Activated naive CD4-positive, alpha-beta T cell treated with anti-CD3 and anti-CD28 coated beads, Interleukin-2, amount 50 U/mL, for 24 hours (primary cell): ENCODE measurements at regions not wholly inside any gene's neighbourhood (a gene's known extent, or its start where the extent isn't known, plus 50 kb on each side); places are given as distances from the start of the nearest gene placed in this dataset.

ENCODE experiments used
- H3K27ac Mint-ChIP-seq: one replicate; pipeline ENCODE4 v1.8.0; 2021; ENCODE audit warnings: mild to moderate bottlenecking, mixed read lengths
- H3K27me3 Mint-ChIP-seq: one replicate; pipeline ENCODE4 v1.8.0; 2021; ENCODE audit warnings: mixed read lengths
- H3K36me3 Mint-ChIP-seq: one replicate; pipeline ENCODE4 v1.8.0; 2021; ENCODE audit warnings: mixed read lengths
- H3K4me1 Mint-ChIP-seq: one replicate; pipeline ENCODE4 v1.8.0; 2021; ENCODE audit warnings: mixed read lengths
- H3K4me3 Mint-ChIP-seq: one replicate; pipeline ENCODE4 v1.8.0; 2021; ENCODE audit warnings: mild to moderate bottlenecking, mixed read lengths
- H3K9me3 Mint-ChIP-seq: one replicate; pipeline ENCODE4 v1.8.0; 2021; ENCODE audit warnings: mixed read lengths

DNA sequence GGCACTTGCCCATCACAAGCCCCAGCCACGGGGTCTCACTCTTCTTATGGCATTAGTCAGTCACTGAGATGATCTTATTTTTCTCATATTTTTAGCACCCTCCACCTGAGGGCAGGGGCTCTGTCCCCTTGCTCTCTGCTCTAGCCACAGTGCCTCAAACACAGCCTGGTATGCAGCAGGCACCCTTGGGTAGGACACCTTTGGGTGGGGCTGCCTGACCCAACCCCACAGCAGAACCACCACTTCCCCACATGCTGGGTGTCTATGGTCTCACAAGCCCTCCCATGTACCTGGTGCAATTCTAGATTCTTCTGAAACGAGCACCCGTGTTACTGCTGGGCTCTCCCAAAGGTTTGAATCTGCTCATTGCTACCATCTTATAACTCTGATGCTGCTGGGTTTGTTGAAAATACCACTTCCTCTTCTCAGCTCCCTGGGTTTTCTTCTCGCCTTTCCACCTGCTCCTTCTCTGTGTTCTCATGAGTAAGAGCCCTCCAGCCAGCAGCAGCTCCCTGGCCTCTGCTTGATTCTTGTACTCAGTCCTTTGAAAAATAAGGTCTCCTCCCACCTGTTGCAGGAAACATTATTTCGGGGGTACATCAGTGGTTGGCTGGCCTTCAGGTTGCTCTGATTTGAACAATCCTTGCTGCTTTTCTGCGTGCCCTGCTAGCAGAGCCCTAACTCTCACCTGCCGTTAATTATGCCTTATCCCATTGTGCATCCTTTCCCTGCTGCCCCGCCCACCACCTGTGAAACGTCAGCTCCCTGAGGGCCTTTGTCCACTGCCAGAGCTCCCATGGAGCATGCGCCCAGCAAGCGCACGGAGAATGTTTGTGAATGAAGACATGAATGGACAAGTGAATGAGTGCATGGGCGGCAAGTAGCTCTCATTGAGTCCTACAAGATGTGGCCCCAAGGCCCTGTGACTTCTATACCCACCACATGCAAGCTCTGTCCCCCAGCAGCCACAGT is 1181.6 kb downstream of the TBC1D22A start:
- Mint-ChIP-seq H3K27ac (no peak overlapping the region), H3K4me3 (no peak overlapping the region), H3K36me3 (no peaks in the 10 kb centered on the region), H3K9me3 (no peaks in the 10 kb centered on the region), H3K4me1 (peaks cover 6% of the 10 kb centered on the region), H3K27me3 (peaks cover 5% of the 10 kb centered on the region)

DNA sequence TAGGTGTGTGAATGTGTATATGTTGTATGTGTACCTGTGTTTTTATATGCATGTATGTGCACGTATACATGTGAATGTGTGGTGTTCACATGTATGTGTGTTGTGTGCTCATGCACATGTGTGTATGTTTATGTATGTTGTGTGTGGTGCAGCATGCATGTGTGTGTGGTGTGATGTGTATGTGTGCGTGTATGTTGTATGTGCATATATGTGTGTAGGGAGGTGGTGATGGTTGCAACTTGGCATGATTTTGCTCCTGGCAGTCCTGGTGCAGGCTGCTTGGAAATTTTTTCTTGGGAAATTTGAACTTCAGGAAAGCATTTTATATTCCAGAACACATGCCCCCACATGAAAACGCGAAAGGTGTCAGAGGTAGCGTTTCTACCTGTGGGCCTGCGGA is 1177.8 kb downstream of the TBC1D22A start:
- Mint-ChIP-seq H3K4me3 (no peak overlapping the region), H3K36me3 (no peaks in the 10 kb centered on the region), H3K4me1 (peaks cover 6% of the 10 kb centered on the region), H3K27ac (no peak overlapping the region), H3K9me3 (peaks cover 13% of the 10 kb centered on the region), H3K27me3 (peaks cover 1% of the 10 kb centered on the region)

DNA sequence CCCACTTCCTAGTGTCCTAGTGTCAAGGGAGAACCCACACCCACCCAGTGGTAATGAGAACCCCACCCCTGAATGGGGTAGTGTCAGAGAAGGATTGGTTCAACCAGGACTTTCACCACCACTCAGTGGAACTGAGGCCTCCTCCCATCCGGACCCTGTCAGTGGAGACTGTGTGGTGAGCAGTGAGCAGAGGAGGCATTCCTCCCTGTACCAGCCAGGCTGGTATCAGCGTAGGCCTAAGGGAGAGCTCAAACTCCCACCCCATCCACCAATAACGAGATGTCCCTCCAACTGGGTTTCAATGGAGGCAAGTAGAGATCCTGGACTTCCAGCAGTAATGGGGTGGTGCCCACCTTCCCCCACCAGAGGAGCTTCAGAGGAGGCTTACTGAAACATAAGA is 1171.4 kb downstream of the TBC1D22A start:
- H3K27me3 Mint-ChIP-seq = peaks cover 1% of the 10 kb centered on the region
- H3K27ac Mint-ChIP-seq = no peak overlapping the region
- no peaks in the 10 kb centered on the region for H3K36me3 Mint-ChIP-seq
- H3K4me1 Mint-ChIP-seq = no peaks in the 10 kb centered on the region
- H3K4me3 Mint-ChIP-seq = no peak overlapping the region
- H3K9me3 Mint-ChIP-seq = peaks cover 14% of the 10 kb centered on the region

- Mint-ChIP-seq H3K9me3 (peaks cover 14% of the 10 kb centered on the region), H3K27me3 (peaks cover 1% of the 10 kb centered on the region), H3K36me3 (no peaks in the 10 kb centered on the region), H3K27ac (no peak overlapping the region), H3K4me3 (no peak overlapping the region), H3K4me1 (no peaks in the 10 kb centered on the region)
Measured at GRCh38 chr22:47933226-47933625, 1170.8 kb downstream of the TBC1D22A start.

DNA sequence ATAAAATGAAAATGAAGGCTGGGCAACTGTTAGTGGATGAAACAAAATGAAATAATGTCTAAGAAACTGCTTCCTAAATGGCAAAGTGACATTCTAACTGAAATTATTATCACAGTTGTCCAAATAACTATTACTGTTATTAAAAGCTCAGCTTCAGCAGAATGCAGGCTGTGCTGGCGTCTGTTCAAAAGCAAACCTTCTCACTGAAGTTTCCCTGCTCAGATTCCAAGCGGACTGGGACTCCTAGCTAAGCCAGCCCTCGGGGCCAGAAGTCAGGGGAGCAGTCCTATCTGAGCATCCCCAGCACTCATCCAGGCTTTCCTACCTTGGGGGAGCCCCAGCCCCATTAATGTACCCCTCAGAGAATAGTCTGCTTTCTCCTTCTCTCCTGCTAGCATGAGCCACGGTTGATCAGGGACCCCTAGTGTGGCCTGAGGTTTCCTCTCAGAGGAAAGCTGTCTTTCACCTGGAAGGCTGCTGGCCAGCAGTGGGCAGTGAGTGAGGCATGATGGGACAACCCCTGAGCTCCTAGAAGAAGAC is 1167.3 kb downstream of the TBC1D22A start:
- Mint-ChIP-seq H3K4me3 (no peak overlapping the region), H3K36me3 (no peaks in the 10 kb centered on the region), H3K4me1 (no peaks in the 10 kb centered on the region), H3K9me3 (no peaks in the 10 kb centered on the region), H3K27ac (no peak overlapping the region), H3K27me3 (peaks cover 4% of the 10 kb centered on the region)

GRCh38 chr22:47929073-47929472 is 1166.6 kb downstream of the TBC1D22A start:
- Mint-ChIP-seq H3K27ac (peak overlapping the region; percentile 36), H3K4me3 (no peak overlapping the region), H3K4me1 (no peaks in the 10 kb centered on the region), H3K9me3 (no peaks in the 10 kb centered on the region), H3K27me3 (peaks cover 4% of the 10 kb centered on the region), H3K36me3 (no peaks in the 10 kb centered on the region)

GRCh38 chr22:47928631-47929030 is 1166.2 kb downstream of the TBC1D22A start:
- Mint-ChIP-seq H3K36me3 (no peaks in the 10 kb centered on the region), H3K4me1 (no peaks in the 10 kb centered on the region), H3K9me3 (no peaks in the 10 kb centered on the region), H3K4me3 (no peak overlapping the region), H3K27ac (no peak overlapping the region), H3K27me3 (peaks cover 4% of the 10 kb centered on the region)

DNA sequence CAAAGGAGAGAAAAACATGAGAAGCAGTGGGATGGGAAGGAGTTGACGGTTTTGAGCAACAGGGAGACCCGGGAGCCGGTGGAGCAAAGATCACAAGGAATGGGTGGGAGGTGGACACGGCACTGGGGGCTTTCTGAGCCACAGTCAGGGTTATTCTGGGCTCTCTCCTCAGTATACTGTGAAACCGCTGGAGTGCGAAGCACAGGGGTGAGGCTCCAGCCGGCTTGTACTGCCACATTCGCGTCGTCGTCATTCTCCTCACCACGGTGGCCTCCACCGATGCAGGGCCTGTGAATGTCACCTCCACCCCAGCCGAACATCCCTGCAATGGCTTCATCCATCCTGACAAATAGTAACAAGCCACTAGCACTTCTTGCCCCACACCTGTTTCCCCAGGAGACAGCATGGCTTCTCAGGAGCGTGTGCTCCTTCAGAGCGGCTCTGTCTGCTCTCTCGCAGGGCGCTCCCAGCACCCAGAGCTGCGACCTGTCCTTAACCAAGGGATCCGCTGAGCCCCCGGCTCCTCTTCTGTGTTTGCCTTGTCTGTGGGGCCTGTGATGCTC is 1165.3 kb downstream of the TBC1D22A start:
- no peak overlapping the region for H3K27ac Mint-ChIP-seq
- peaks cover 4% of the 10 kb centered on the region for H3K27me3 Mint-ChIP-seq
- H3K9me3 Mint-ChIP-seq = no peaks in the 10 kb centered on the region
- H3K4me1 Mint-ChIP-seq = no peaks in the 10 kb centered on the region
- H3K36me3 Mint-ChIP-seq = no peaks in the 10 kb centered on the region
- no peak overlapping the region for H3K4me3 Mint-ChIP-seq

DNA sequence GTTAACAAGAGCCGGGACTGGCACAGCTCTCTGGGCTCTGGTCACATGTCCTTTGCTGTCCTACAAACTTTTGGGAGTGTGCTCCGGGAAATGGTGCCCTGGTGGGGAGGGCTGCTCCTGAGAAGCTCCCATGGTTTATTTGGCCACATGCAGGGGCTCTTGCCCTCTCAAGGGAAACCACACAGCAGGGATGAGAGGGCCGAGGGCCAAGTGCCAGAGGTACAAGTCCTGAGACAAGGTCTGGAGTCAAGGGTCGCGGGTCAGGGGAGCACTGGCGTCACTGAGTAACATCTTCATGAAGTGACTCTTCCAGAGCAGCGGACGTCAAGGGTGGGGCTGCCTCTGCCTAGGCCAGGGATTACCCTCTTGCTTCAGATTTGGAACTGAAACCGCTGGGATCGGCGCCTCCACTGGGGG is 1160.6 kb downstream of the TBC1D22A start:
- H3K27ac Mint-ChIP-seq = no peak overlapping the region
- no peaks in the 10 kb centered on the region for H3K36me3 Mint-ChIP-seq
- H3K27me3 Mint-ChIP-seq = peaks cover 4% of the 10 kb centered on the region
- no peak overlapping the region for H3K4me3 Mint-ChIP-seq
- H3K4me1 Mint-ChIP-seq = peaks cover 4% of the 10 kb centered on the region
- H3K9me3 Mint-ChIP-seq = no peaks in the 10 kb centered on the region

GRCh38 chr22:47921906-47922305 is 1159.5 kb downstream of the TBC1D22A start:
- no peaks in the 10 kb centered on the region for H3K36me3 Mint-ChIP-seq
- H3K27me3 Mint-ChIP-seq = peaks cover 4% of the 10 kb centered on the region
- no peaks in the 10 kb centered on the region for H3K9me3 Mint-ChIP-seq
- no peak overlapping the region for H3K27ac Mint-ChIP-seq
- peaks cover 4% of the 10 kb centered on the region for H3K4me1 Mint-ChIP-seq
- no peak overlapping the region for H3K4me3 Mint-ChIP-seq

DNA sequence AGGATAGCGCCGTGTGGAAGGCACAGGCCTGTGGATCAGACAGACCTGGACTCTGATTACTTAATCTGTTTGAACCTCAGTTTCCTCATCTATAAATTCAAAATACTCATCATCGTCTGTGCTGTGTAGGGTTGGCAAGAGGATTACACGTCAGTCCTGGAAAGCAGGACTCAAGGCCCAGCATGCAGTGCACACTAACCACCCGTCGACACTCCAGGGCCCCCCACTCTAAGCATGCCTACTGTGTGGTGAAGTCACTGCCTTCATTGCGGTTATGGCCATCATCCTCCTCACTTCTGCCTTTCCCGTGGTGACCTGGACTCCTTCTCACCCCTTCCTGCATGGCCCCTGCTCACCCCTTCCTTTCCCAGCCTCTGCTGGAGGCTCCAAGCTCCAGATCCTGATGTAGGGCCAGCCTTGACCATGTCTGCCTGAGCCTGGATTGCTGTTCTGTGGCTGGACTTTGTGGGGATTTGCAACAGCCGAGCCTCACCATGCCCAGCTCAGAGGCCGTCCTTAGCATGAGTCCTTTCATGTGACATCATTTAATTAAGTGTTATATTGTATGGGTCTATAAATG is 1158.0 kb downstream of the TBC1D22A start:
- Mint-ChIP-seq H3K9me3 (no peaks in the 10 kb centered on the region), H3K27me3 (no peaks in the 10 kb centered on the region), H3K4me3 (no peak overlapping the region), H3K4me1 (peaks cover 4% of the 10 kb centered on the region), H3K27ac (no peak overlapping the region), H3K36me3 (no peaks in the 10 kb centered on the region)

- H3K4me1 Mint-ChIP-seq = peaks cover 4% of the 10 kb centered on the region
- H3K27ac Mint-ChIP-seq = no peak overlapping the region
- no peak overlapping the region for H3K4me3 Mint-ChIP-seq
- no peaks in the 10 kb centered on the region for H3K9me3 Mint-ChIP-seq
- no peaks in the 10 kb centered on the region for H3K36me3 Mint-ChIP-seq
- no peaks in the 10 kb centered on the region for H3K27me3 Mint-ChIP-seq
Measured at GRCh38 chr22:47919893-47920292, 1157.4 kb downstream of the TBC1D22A start.

DNA sequence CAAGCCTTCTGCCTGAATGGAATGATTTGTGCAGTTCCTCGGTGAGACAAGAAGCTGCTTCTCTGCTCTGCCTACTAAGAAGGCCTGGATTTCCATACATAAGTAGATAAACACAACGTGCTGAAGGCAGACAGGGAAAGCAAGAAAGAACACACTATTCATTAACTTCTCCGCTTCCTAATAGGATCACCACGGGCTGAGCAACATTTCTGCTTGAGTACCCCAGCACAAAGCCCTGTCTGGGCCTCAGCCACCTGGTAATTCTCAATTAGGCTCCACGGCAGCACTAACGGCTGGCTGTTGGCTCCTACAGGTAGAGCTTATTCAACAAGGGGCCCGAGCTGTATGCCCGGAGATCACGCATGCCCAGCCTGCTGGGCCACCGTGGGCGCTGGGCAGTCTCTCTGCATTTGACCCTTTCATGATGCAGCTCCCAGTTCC is 1156.6 kb downstream of the TBC1D22A start:
- Mint-ChIP-seq H3K27me3 (no peaks in the 10 kb centered on the region), H3K9me3 (no peaks in the 10 kb centered on the region), H3K27ac (no peak overlapping the region), H3K36me3 (no peaks in the 10 kb centered on the region), H3K4me3 (peak overlapping the region; percentile 54), H3K4me1 (peaks cover 4% of the 10 kb centered on the region)

- Mint-ChIP-seq H3K27ac (no peak overlapping the region), H3K4me1 (peaks cover 4% of the 10 kb centered on the region), H3K36me3 (no peaks in the 10 kb centered on the region), H3K27me3 (no peaks in the 10 kb centered on the region), H3K9me3 (no peaks in the 10 kb centered on the region), H3K4me3 (peak overlapping the region; percentile 54)
Measured at GRCh38 chr22:47918276-47918921, 1155.9 kb downstream of the TBC1D22A start.

GRCh38 chr22:47914481-47915097 is 1152.1 kb downstream of the TBC1D22A start:
- H3K36me3 Mint-ChIP-seq = no peaks in the 10 kb centered on the region
- H3K4me3 Mint-ChIP-seq = no peak overlapping the region
- peaks cover 4% of the 10 kb centered on the region for H3K27me3 Mint-ChIP-seq
- H3K27ac Mint-ChIP-seq = no peak overlapping the region
- H3K4me1 Mint-ChIP-seq = peaks cover 4% of the 10 kb centered on the region
- H3K9me3 Mint-ChIP-seq = peaks cover 15% of the 10 kb centered on the region
